ENCODE measurements at regions not wholly inside any gene's neighbourhood (a gene's known extent, or its start where the extent isn't known, plus 50 kb on each side); places are given as distances from the start of the nearest gene placed in this dataset.

GRCh38 chr18:61756244-61756643 is 136.6 kb downstream of the RNF152 start:
- no peak for DNase-seq

- DNase-seq = no peak
Observed at GRCh38 chr18:61755555-61755954, 137.3 kb downstream of the RNF152 start.

GRCh38 chr18:61754039-61754583 is 138.7 kb downstream of the RNF152 start:
- DNase-seq = no peak

- no peak for DNase-seq
Observed at GRCh38 chr18:61753373-61753772, 139.4 kb downstream of the RNF152 start.

GRCh38 chr18:61752973-61753372 is 139.8 kb downstream of the RNF152 start:
- no peak for DNase-seq

GRCh38 chr18:61750840-61751668 is 141.8 kb downstream of the RNF152 start:
- DNase-seq = no peak

- no peak for DNase-seq
Observed at GRCh38 chr18:61749546-61749945, 143.3 kb downstream of the RNF152 start.

GRCh38 chr18:61749031-61749430 is 143.8 kb downstream of the RNF152 start:
- no peak for DNase-seq

- no peak for DNase-seq
Observed at GRCh38 chr18:61748004-61748403, 144.8 kb downstream of the RNF152 start.

GRCh38 chr18:61743775-61744531 is 148.9 kb downstream of the RNF152 start:
- no peak for DNase-seq

GRCh38 chr18:61742565-61743429 is 150.0 kb downstream of the RNF152 start:
- DNase-seq = no peak

GRCh38 chr18:61741881-61742454 is 150.8 kb downstream of the RNF152 start:
- no peak for DNase-seq

GRCh38 chr18:61738488-61738887 is 154.3 kb downstream of the RNF152 start:
- no peak for DNase-seq

GRCh38 chr18:61738042-61738441 is 154.8 kb downstream of the RNF152 start:
- DNase-seq = no peak

- DNase-seq = no peak
Observed at GRCh38 chr18:61736133-61736532, 156.7 kb downstream of the RNF152 start.

- no peak for DNase-seq
Observed at GRCh38 chr18:61735564-61736102, 157.2 kb downstream of the RNF152 start.

GRCh38 chr18:61734396-61734795 is 158.4 kb downstream of the RNF152 start:
- DNase-seq = no peak

- DNase-seq = no peak
Observed at GRCh38 chr18:61732854-61733253, 160.0 kb downstream of the RNF152 start.

- no peak for DNase-seq
Observed at GRCh38 chr18:61731693-61732376, 161.0 kb downstream of the RNF152 start.

- no peak for DNase-seq
Observed at GRCh38 chr18:61731178-61731577, 161.6 kb downstream of the RNF152 start.

GRCh38 chr18:61729322-61729721 is 163.5 kb downstream of the RNF152 start:
- DNase-seq = no peak
